ENCODE measurements at regions not wholly inside any gene's neighbourhood (a gene's known extent, or its start where the extent isn't known, plus 50 kb on each side); places are given as distances from the start of the nearest gene placed in this dataset.

- no peaks in the 10 kb centered on the region for H3K36me3 ChIP-seq
- H3K9me3 ChIP-seq: no peaks in the 10 kb centered on the region
- DNase-seq (no peak), ATAC-seq (no peak)
- H3K27me3 ChIP-seq: no peaks in the 10 kb centered on the region
- no peak for TF ChIP-seq CTCF (IDR thresholded peaks at IDR 0.05)
- no peaks in the 10 kb centered on the region for H3K4me1 ChIP-seq
- H3K27ac ChIP-seq: no peak overlapping the region
- intact Hi-C loops (cut with DNase I): no loop called here
- no peak overlapping the region for H3K4me3 ChIP-seq
Observed at GRCh38 chr20:6238421-6238820, 115.6 kb upstream of the FERMT1 start.

- DNase-seq (no peak), ATAC-seq (no peak)
- Histone ChIP-seq H3K27me3 (no peaks in the 10 kb centered on the region), H3K27ac (no peak overlapping the region), H3K36me3 (no peaks in the 10 kb centered on the region), H3K9me3 (no peaks in the 10 kb centered on the region), H3K4me3 (no peak overlapping the region), H3K4me1 (no peaks in the 10 kb centered on the region)
- intact Hi-C loops (cut with DNase I): no loop called here
- no peak for TF ChIP-seq CTCF (IDR thresholded peaks at IDR 0.05)
Observed at GRCh38 chr20:6235510-6235909, 112.7 kb upstream of the FERMT1 start.

- Histone ChIP-seq H3K27me3 (no peaks in the 10 kb centered on the region), H3K4me3 (no peak overlapping the region), H3K9me3 (no peaks in the 10 kb centered on the region), H3K36me3 (no peaks in the 10 kb centered on the region), H3K27ac (no peak overlapping the region), H3K4me1 (no peaks in the 10 kb centered on the region)
- ATAC-seq (no peak), DNase-seq (no peak)
- intact Hi-C loops (cut with DNase I): no loop called here
- no peak for TF ChIP-seq CTCF (IDR thresholded peaks at IDR 0.05)
Observed at GRCh38 chr20:6232436-6232835, 109.6 kb upstream of the FERMT1 start.

GRCh38 chr20:6231556-6231955, 108.7 kb upstream of the FERMT1 start:
- intact Hi-C loops (cut with DNase I): no loop called here
- no peak for TF ChIP-seq CTCF (IDR thresholded peaks at IDR 0.05)
- DNase-seq (no peak), ATAC-seq (no peak)
- Histone ChIP-seq H3K36me3 (no peaks in the 10 kb centered on the region), H3K9me3 (no peaks in the 10 kb centered on the region), H3K4me1 (no peaks in the 10 kb centered on the region), H3K4me3 (no peak overlapping the region), H3K27ac (no peak overlapping the region), H3K27me3 (no peaks in the 10 kb centered on the region)

- peaks cover 0 to 7% of the 10 kb centered on the region in 2 donors for H3K9me3 ChIP-seq
- intact Hi-C loops (cut with DNase I): no loop called here
- ATAC-seq: no peak
- TF ChIP-seq CTCF (IDR thresholded peaks at IDR 0.05): no peak
- no peak overlapping the region for H3K4me3 ChIP-seq
- no peaks in the 10 kb centered on the region for H3K27me3 ChIP-seq
- no peak overlapping the region for H3K27ac ChIP-seq
- no peak for DNase-seq
- no peaks in the 10 kb centered on the region for H3K36me3 ChIP-seq
- no peaks in the 10 kb centered on the region for H3K4me1 ChIP-seq
Observed at GRCh38 chr20:6228302-6228843, 105.5 kb upstream of the FERMT1 start.

All from left lung (tissue), 4 donors.